ENCODE measurements at regions not wholly inside any gene's neighbourhood (a gene's known extent, or its start where the extent isn't known, plus 50 kb on each side); places are given as distances from the start of the nearest gene placed in this dataset.

GRCh38 chr1:108072776-108073175 lies 107.8 kb upstream of the VAV3 start:
- TF ChIP-seq GATA2 (IDR thresholded peaks at IDR 0.05; ENCODE audit: low read depth, low read length) (no peak), GATA3 (IDR thresholded peaks at IDR 0.05; ENCODE audit: low read depth, low read length) (no peak)

All from SH-SY5Y (cell line).